Activated CD4-positive, alpha-beta T cell treated with anti-CD3 and anti-CD28 coated beads, Interleukin-2, Interleukin-6, amounts not matched to agents 100 ng/mL and 50 ng/mL, durations not matched to agents 16 hours and 8 hours (primary cell): ENCODE measurements at regions not wholly inside any gene's neighbourhood (a gene's known extent, or its start where the extent isn't known, plus 50 kb on each side); places are given as distances from the start of the nearest gene placed in this dataset.
"Not testable (repeated sequence)": the region's sequence is repeated elsewhere in the genome, so short reads cannot be mapped to it uniquely, and the experiment has no call there.

Experiments
- DNase-seq: peaks from one replicate; pipeline ENCODE4 v3.0.0-alpha.2; 2020

- no peak for DNase-seq
Measured at GRCh38 chr3:20700714-20701113, 514.7 kb upstream of the SGO1 start.

GRCh38 chr3:20698896-20699295 lies 512.9 kb upstream of the SGO1 start:
- DNase-seq: no peak

- DNase-seq: no peak
Measured at GRCh38 chr3:20696388-20697150, 510.6 kb upstream of the SGO1 start.

- no peak for DNase-seq
Measured at GRCh38 chr3:20692675-20693074, 506.7 kb upstream of the SGO1 start.

GRCh38 chr3:20683910-20684309 lies 497.9 kb upstream of the SGO1 start:
- no peak for DNase-seq

- no peak for DNase-seq
Measured at GRCh38 chr3:20682573-20682972, 496.6 kb upstream of the SGO1 start.

GRCh38 chr3:20680990-20681628 lies 495.1 kb upstream of the SGO1 start:
- DNase-seq: no peak

- no peak for DNase-seq
Measured at GRCh38 chr3:20673866-20674265, 487.9 kb upstream of the SGO1 start.

GRCh38 chr3:20669675-20670074 lies 483.7 kb upstream of the SGO1 start:
- DNase-seq: no peak

GRCh38 chr3:20669184-20669583 lies 483.2 kb upstream of the SGO1 start:
- DNase-seq: no peak

GRCh38 chr3:20668411-20668810 lies 482.4 kb upstream of the SGO1 start:
- no peak for DNase-seq

GRCh38 chr3:20666091-20666490 lies 480.1 kb upstream of the SGO1 start:
- DNase-seq: no peak

GRCh38 chr3:20658491-20658890 lies 472.5 kb upstream of the SGO1 start:
- no peak for DNase-seq

GRCh38 chr3:20657560-20657959 lies 471.6 kb upstream of the SGO1 start:
- no peak for DNase-seq

GRCh38 chr3:20652231-20652986 lies 466.4 kb upstream of the SGO1 start:
- DNase-seq: no peak

GRCh38 chr3:20648921-20649381 lies 462.9 kb upstream of the SGO1 start:
- DNase-seq: no peak

GRCh38 chr3:20648294-20648693 lies 462.3 kb upstream of the SGO1 start:
- DNase-seq: no peak

GRCh38 chr3:20646425-20646824 lies 460.4 kb upstream of the SGO1 start:
- DNase-seq: no peak

GRCh38 chr3:20645340-20645739 lies 459.3 kb upstream of the SGO1 start:
- DNase-seq: no peak

- DNase-seq: no peak
Measured at GRCh38 chr3:20637729-20638128, 451.7 kb upstream of the SGO1 start.

- DNase-seq: no peak
Measured at GRCh38 chr3:20622304-20622703, 436.3 kb upstream of the SGO1 start.

- DNase-seq: not testable (repeated sequence)
Measured at GRCh38 chr3:20618621-20619020, 432.6 kb upstream of the SGO1 start.

- DNase-seq: not testable (repeated sequence)
Measured at GRCh38 chr3:20618181-20618580, 432.2 kb upstream of the SGO1 start.

- DNase-seq: not testable (repeated sequence)
Measured at GRCh38 chr3:20615982-20616381, 430.0 kb upstream of the SGO1 start.
